ENCODE measurements at regions not wholly inside any gene's neighbourhood (a gene's known extent, or its start where the extent isn't known, plus 50 kb on each side); places are given as distances from the start of the nearest gene placed in this dataset.

DNA sequence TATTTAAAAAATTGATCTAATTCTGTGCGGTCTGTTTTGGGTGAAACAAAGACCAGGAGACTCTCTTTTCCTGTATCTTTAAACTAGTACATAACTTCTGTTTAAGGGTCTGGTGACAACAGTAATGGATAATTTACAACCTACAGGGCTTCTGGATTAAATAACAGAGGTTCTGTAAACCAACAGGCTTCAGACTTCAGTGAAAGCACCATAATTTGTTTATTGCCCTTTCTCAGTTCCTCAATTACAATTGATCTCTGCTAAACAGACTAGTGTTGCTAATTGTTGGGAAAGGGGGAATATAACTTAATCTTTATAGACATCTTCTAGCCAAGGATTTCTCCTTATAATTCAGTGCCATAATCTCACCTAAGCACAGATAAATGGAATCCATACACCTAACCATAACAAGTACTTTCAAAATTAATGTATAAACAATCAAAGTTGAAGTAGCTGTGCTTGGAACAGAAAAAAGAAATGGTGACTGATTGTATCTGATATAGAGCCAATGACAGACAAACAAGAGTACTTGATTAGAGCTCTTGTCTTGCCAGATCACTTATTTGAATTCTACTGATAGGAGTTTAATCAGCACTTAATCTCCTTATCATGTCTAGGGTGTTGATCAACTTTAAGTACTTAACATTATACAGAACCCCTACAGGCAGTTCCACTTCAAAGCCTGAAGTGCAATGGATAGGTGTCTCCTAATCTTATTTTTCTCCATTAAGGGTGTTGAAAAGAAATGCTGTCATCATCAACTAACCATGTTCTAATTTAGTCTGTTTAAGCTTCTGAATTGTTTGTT is 536.0 kb downstream of the NR2F1-AS1 start:
- no peak for DNase-seq (ENCODE audit: low spot score)
- intact Hi-C loops (cut with DNase I): no loop called here

DNA sequence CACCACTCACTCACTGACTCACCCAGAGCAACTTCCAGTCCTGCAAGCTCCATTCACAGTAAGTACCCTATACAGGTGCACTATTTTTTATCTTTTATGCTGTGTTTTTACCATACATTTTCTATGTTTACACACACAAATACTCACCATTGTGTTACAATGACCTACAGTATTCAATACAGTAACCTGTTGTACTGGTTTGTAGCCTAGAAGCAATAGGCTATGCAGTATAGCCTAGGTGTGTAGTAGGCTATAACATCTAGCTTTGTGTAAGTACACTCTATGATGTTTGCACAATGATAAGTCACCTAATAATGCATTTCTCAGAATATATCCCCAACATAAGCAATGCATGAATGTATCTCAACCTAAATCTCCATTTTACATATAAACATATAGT is 541.1 kb downstream of the NR2F1-AS1 start:
- DNase-seq (ENCODE audit: low spot score): no peak
- intact Hi-C loops (cut with DNase I): no loop called here

DNA sequence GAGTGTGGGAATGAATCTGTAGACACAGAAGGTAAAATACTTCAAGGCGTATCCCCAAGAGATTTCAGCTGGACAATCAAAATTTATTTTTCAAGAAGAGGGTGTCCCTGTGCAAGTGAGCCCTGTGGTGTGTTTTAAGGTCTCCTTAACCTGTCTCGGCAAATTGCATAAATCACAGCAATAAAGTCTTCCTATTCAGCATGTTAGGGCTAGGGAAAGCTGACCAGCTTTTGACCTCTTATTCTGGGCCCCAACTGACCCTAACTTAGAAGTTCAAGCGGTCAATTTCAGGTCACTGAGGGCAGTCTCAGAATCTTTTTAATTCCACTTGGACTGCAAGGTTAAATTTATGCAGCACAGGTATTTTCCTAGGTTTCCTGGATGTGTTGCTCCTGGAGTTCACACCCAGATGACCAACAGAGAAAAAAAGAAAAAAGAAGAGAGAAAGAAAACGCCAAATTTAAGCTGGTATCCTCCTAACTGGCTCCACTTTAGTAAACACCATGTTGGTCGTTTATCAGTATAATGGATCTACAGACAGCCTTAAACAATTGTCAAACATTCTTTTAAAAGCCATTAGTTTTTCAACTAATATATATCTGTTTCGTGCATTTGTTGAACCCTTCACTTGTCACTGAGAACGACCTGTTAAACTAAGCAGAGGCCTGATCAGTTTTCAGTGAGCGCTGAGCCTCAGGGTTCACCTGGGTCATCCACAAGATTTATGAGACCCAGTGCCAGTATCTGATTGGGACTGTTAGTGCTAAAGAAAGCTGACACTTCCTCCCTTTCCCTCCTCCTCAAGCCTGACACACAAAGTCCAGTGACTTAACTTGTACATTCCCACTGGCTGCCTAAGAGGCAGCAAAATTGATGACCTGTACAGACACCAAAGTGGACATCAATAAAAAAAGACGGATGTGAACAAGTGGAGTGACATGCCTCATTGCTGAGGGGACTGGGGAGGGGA is 546.1 kb downstream of the NR2F1-AS1 start:
- no peak for DNase-seq (ENCODE audit: low spot score)
- intact Hi-C loops (cut with DNase I): no loop called here

DNA sequence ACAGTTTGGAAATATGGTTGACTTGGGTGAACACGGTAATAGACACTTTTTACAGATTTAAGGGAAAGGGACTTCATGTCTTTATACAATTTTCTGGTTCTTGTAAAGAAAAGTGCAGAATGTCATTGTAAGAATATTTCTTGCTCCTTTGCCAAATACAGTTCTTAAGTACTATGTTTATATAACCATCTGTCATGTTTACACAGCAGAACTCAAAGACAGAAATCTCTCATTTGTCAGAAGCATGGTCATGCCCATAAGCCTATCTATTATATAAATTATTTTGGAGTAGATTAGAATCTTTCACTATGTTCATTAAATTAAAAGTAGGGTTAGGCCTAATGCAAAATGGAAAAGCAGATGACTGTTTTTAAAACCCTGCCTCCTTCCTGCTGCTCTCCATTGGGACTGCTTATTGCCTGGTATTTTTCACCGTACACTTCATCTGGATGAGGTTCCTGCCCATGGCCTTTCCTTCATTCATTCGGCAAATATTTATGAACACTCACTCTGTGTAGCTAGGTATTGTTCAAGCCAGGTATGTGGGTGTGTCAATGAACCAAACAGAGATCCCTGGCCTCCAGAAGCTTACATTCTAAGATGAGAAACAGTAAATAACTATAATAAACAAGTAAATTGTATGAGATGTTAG is 558.1 kb downstream of the NR2F1-AS1 start:
- DNase-seq (ENCODE audit: low spot score): no peak
- intact Hi-C loops (cut with DNase I): no loop called here

DNA sequence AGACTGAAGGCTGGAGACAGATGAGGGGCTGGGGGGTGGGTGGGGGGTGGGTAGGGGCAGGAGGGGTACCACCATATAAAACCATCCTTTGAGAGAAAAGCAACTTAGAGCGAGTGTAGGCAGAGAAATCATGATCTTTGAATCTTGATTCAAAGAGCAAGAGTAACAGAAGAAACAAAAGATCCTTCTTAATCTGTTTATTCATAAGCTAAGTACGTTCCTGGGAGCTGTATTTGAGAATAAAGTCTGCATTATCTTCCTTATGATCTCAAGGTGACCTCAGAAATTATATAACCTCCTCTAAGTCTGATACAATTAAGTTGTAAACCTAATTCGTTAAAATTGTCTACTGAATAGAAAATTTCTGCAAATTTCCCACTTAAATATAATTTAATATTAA is 558.8 kb downstream of the NR2F1-AS1 start:
- intact Hi-C loops (cut with DNase I): no loop called here
- no peak for DNase-seq (ENCODE audit: low spot score)

DNA sequence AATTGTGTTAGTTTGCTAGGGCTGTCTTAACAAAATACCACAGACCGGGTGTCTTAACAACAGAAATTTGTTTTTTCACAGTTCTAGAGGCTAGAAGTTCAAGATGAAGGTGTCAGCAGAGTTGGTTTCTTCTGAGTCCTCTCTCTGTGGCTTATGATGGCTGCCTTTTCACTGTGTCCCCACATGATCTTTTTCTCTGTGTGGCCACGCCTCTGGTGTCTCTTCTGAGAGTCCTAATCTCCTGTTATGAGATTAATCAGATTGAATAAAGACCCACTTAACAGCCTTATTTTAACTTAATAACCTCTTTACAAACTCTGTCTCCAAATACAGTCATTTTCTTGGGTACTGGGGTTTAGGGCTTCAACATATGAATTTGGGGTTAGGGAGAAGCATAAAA is 561.1 kb downstream of the NR2F1-AS1 start:
- intact Hi-C loops (cut with DNase I): no loop called here
- DNase-seq (ENCODE audit: low spot score): no peak

DNA sequence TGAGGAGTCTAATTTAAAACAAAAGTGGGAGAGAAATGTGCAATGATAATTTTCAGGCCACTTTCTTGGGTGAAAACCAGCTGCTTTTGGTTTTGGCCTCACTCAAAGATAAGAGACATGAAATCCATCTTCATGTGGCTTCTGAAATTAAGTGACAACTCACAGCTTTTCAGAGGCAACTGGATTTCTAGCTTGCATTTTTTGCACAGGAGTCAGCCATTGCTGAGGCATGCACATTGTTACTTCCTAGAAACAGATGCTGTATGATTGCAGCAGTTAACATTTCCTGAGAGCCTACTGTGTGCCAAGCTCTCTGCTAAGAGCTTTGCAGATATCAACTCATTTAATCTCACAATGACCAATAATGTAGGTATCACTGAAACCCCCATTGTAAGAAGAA is 562.6 kb downstream of the NR2F1-AS1 start:
- intact Hi-C loops (cut with DNase I): no loop called here

DNA sequence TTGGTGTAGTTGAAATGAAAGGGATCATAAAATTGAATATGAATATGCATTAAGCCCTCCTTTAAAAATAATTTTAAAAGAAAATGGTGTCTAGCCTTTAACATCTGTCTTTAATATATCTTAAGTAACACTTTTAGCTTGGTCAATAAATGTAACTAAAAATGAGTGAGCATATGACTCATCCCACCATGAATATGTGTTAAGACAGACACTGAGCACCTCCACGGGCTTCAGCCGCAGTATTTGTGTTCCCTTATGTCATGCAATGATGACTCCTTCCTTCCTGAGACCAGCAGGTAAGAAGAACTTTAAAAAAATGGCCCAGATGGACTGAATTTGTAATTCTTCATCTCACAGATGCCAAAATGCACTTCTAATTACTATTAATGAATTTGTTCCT is 563.2 kb downstream of the NR2F1-AS1 start:
- intact Hi-C loops (cut with DNase I): no loop called here
- no peak for DNase-seq (ENCODE audit: low spot score)

More for the DNA sequence above, 562.6 kb downstream of the NR2F1-AS1 start:
- no peak for DNase-seq (ENCODE audit: low spot score)

DNA sequence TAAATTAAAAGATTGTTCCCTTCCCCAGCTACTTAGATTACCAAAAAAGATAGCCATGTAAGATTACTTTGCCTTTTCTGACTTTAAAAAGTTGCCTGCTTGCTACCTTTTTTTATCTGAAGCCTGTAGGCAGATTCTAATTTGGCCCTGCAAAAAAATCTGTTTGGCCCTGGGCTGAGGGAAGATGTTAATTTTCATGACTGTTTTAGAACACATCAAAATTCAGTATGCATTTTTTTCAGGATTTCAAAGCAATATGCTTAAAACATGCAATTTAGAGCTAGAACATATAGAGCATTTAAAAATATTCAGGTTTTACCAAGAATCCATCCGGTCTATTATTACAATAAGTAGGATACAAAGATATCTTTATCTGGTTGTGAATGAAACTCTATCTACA is 563.6 kb downstream of the NR2F1-AS1 start:
- intact Hi-C loops (cut with DNase I): no loop called here
- no peak for DNase-seq (ENCODE audit: low spot score)

DNA sequence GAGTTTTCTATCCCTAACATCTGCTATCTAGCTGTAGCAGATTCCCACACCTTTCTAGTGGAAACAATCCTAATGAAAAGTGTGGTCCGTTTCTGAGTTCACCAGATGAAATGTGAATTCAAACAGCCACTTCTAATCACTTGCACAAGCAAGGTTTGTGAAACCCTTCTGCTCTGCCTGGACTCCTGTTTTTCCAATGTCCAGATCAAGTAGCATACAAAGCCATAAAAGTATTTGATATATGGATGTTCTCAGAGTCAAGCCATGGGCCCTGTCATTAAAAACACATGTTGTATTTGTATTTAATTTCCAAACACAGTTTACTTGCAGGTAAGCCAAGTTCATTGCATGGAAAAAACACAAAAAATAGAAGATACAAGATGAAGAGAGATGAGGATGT is 570.4 kb downstream of the NR2F1-AS1 start:
- intact Hi-C loops (cut with DNase I): no loop called here
- no peak for DNase-seq (ENCODE audit: low spot score)

DNA sequence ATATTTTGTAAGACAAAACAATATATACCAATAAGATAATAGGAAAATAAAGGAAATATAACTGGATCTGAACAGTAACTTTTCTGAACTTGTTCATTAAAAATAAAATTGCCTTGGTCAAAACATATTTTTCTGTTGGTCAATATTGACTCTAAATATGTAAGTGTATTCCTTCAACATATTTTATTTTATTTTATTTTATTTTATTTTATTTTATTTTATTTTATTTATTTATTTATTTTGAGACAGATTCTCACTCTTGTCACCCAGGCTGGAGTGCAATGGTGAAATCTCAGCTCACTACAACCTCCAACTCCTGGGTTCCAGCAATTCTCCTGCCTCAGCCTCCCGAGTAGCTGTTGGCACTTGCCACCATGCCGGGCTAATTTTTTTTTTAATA is 571.0 kb downstream of the NR2F1-AS1 start:
- intact Hi-C loops (cut with DNase I): no loop called here
- no peak for DNase-seq (ENCODE audit: low spot score)

DNA sequence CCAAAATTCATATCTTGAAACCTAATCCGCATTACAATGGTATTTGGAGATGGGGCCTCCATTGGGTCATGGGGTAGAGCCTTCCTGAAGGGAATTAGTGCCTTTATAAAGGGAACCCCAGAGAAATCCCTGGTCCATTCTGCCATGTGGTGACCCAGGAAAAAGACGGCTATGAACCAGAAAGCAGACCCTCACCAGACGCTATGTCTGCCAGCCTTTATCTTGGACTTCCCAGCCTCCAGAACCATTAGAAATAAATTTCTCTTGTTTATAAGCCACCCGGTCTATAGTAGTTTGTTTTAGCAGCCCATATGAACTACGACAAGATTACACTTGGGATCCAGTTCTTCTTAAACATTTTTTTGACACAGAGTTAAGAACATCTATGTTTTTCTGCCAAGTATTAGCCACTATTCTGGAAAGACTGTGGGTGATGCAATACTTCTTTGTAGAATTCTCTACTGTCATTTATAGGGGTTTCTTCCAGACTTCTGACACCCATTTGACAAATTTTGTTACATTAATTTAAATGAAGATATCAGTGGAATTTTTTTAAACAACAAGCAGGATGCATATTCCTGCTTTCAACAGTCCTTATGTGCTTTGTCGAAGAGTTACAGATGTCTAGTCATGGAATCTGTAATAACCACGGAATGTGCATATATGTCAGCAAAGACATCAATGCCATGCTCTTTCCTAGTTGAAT is 572.4 kb downstream of the NR2F1-AS1 start:
- intact Hi-C loops (cut with DNase I): no loop called here
- no peak for DNase-seq (ENCODE audit: low spot score)

DNA sequence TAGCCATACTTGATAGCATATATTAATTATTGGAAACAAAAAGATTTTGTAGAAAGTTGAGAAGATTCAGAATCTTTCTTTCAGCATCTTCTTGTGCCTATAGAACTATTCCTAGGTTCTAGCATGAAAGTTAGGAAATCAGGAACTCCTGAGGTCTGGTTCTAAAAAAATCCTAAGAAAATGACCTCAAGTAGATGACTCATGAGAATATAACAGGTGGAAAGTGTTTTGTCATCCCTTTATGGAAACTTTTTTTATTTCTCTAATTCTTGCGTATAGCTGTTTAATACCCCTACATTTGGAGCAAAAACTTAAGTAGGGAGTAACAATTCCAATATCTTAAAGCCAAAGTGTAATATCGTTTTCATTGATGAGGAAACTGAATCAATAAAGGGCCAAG is 574.1 kb downstream of the NR2F1-AS1 start:
- intact Hi-C loops (cut with DNase I): no loop called here
- DNase-seq (ENCODE audit: low spot score): no peak

DNA sequence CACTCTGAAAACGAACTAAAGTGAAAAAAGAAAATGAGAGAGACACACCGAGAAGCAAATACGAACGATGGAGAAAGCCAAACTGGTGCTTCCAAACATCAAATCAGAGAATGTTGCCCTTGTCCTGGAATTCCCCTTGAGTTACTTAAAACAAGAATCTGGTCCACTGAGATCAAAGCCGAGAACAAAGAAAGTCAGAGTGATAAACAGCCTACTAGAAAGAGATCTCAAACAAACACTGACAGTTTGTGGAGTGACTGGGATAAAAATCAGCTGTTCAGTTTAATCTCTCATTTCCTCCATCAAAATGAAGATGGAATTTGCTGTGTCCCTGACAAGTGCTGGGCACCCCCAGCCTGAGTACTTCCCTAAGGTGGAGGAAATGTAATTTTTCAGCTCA is 582.6 kb downstream of the NR2F1-AS1 start:
- no peak for DNase-seq (ENCODE audit: low spot score)
- intact Hi-C loops (cut with DNase I): no loop called here

DNA sequence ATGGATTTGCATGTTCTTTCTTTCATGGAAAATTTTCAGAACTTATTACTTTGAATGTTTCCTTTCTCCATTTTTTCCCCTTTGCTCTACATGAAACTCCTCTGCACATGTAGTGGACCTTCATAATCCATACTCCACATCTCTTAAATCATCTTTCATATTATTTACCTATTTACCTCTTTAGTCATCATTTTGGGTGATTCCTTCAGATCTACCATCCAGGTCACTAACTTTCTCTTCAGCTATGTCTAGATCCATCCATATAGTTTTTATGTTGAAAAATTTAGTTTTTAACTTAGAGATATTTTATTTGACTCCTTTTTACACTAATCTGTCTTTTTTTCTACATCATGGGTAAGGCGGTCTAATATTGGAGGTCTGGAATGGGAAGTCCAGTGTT is 586.6 kb downstream of the NR2F1-AS1 start:
- no peak for DNase-seq (ENCODE audit: low spot score)
- intact Hi-C loops (cut with DNase I): no loop called here

DNA sequence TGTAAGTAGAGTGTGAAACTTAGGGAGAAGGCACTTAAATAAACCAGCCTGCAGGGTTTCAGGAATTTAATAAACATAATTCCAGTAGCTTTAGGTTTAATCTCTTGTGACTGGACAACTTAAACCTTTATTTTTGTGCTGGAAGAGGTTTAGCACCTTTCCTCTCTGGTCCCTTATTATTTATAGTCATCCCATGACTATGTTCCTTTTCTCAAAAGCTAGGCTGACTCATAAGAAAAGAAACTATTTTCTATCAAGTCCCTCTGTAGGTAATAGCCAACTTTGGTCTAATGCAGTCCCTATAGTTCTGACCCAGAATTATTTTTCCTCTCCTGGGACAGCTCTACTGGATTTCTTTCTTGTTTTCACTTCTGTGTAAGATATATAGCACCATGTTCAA is 588.9 kb downstream of the NR2F1-AS1 start:
- intact Hi-C loops (cut with DNase I): no loop called here
- DNase-seq (ENCODE audit: low spot score): no peak

DNA sequence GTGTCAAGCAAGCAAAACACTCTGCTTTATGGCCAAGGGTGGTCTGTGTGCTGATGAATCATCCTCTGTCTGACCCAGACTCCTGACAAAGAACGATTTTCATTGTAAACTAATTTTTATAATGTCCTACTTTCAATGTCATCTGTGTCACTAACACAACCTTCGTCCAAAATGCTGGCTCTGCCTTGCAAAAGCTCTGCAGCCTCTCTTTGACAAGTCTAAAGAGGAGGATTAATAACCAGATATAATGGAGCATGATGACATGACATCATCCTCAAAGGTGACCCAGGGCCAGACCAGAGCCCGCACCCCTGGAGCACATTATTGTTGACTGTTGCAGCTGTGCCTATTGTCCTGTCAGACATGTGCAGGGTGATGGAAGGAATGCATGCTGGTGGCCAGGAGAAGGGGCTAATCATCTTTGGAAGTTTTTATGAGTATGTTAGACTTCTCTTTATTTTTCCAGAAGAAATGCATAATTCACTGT is 589.4 kb downstream of the NR2F1-AS1 start:
- intact Hi-C loops (cut with DNase I): no loop called here
- DNase-seq (ENCODE audit: low spot score): no peak

DNA sequence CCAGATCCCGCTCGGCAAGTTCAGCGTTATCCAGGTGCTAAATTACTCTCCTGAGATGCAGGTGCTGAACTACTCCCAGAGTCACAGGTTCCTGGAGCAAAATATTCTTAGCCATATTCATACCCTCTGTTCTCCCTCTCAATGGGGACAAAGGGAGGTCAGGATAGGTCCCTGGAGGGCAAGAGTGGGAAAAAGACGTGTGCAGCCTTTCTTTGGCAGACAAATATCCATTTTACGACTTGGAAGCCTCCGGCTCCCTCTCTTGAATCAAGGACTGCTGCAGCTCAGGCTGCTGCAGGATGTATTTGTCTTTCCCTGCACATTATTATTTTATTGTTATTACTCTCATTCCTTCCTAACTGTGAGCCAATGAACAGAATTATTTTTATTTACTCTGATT is 590.2 kb downstream of the NR2F1-AS1 start:
- intact Hi-C loops (cut with DNase I): no loop called here
- DNase-seq (ENCODE audit: low spot score): no peak

DNA sequence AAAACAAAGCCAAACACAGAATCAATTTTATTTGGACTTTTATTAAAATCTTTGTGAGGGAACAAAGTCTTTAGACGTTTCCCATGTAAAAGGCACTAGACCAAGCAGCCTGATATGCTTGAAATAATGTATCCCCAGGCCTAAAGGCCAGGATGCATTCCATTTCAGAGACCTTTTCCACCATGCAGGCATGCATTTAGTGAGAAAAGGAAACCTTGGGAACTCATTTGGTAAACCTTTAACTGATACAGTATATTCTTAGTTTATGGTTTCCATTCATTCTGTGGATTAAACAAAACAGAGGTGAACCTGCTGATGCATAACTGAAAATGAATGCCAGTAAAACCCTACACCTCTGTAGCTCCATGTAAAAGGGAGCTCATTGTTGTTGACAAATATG is 600.0 kb downstream of the NR2F1-AS1 start:
- DNase-seq (ENCODE audit: low spot score): no peak

DNA sequence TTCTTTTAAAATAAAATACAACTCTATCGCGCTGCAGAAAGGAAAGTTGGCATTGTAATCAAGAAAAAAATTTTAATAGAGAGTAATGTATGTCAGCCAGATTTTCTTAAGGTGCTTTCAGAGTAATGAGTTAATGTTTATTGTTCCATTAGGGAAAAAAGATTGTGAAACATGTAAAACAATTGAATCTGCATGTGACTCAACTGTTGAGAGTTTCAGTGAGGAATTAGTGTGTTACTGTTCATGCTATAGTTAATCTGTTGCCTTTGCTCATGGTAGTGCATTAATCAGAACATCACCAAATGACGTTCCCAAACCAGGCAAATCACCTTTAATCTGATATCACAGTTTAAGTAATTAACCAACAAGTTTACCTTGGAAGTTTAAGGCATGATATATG is 600.5 kb downstream of the NR2F1-AS1 start:
- intact Hi-C loops (cut with DNase I): no loop called here

More for the DNA sequence above, 600.0 kb downstream of the NR2F1-AS1 start:
- intact Hi-C loops (cut with DNase I): no loop called here

More for the DNA sequence above, 600.5 kb downstream of the NR2F1-AS1 start:
- DNase-seq (ENCODE audit: low spot score): no peak
